ENCODE measurements at regions not wholly inside any gene's neighbourhood (a gene's known extent, or its start where the extent isn't known, plus 50 kb on each side); places are given as distances from the start of the nearest gene placed in this dataset.

- no peak overlapping the region for H3K27ac ChIP-seq (ENCODE audit: extremely low read length, insufficient read depth, low read length)
- no peak for ATAC-seq
- 25% methylated on average over 4 of the region's 7 CpGs for WGBS (ENCODE audit: low lambda C conversion rate)
- no peak overlapping the region for H3K9ac ChIP-seq (ENCODE audit: insufficient read depth, low read depth, low read length)
- intact Hi-C loops (cut with micrococcal nuclease; ENCODE audit: unreplicated experiment) (no loop called here), in situ Hi-C loops (cut with HindIII; ENCODE audit: extremely low pct_ligation_motif_present, low pct_unique_long_range_greater_than_20kb) (no loop called here)
- no peak overlapping the region for H3K4me3 ChIP-seq (replicated peaks in 1 of 3; ENCODE audit: insufficient read depth in 1 of 3, low read depth in 2 of 3, low read length in 3 of 3)
- ChIA-PET POLR2A (no interaction called here), CTCF (ENCODE audit: low intra/inter-chr PET ratio, low total read pairs) (no interaction called here)
- H4K20me1 ChIP-seq (ENCODE audit: insufficient read depth, low read length) = no peaks in the 10 kb centered on the region
- H3K27me3 ChIP-seq (ENCODE audit: control insufficient read depth in 1 of 2, insufficient read depth in 2 of 2, low read length in 2 of 2) = peaks cover 1 to 27% of the 10 kb centered on the region in 2 experiments; a peak in 3 of 5 replicates
- H3K4me2 ChIP-seq (ENCODE audit: low read depth, low read length) = no peak overlapping the region
- no TSS peak for BruUV-seq (replicated peaks)
- no peaks in the 10 kb centered on the region for H3K4me1 ChIP-seq (ENCODE audit: insufficient read depth, low read length)
- H3K9me3 ChIP-seq (ENCODE audit: low read length) = no peaks in the 10 kb centered on the region
- FAIRE-seq = no peak
- no peak overlapping the region for H2AFZ ChIP-seq (ENCODE audit: low read length)
- no peak for DNase-seq (ENCODE audit: low spot score)
- TF ChIP-seq RAD21 (CRISPR knock-in tag; IDR thresholded peaks at IDR 0.05) (no peak), ZNF512 (CRISPR knock-in tag; IDR thresholded peaks at IDR 0.05) (no peak), ARNTL (CRISPR knock-in tag; IDR thresholded peaks at IDR 0.05) (no peak), FLYWCH1 (CRISPR knock-in tag; IDR thresholded peaks at IDR 0.05) (no peak), ZNF331 (CRISPR knock-in tag; IDR thresholded peaks at IDR 0.05) (no peak), ETS1 (CRISPR knock-in tag; IDR thresholded peaks at IDR 0.05) (no peak), TCF7 (IDR thresholded peaks at IDR 0.05; ENCODE audit: low read depth) (no peak), TARDBP (CRISPR knock-in tag; IDR thresholded peaks at IDR 0.05) (no peak), FOSL2 (CRISPR knock-in tag; IDR thresholded peaks at IDR 0.05) (no peak), MBD4 (IDR thresholded peaks at IDR 0.05; ENCODE audit: borderline replicate concordance, low read length) (no peak), ZNF17 (CRISPR knock-in tag; IDR thresholded peaks at IDR 0.05) (no peak), ZSCAN21 (CRISPR knock-in tag; IDR thresholded peaks at IDR 0.05; ENCODE audit: borderline replicate concordance) (no peak)
- no peaks in the 10 kb centered on the region for H3K36me3 ChIP-seq (replicated peaks in 1 of 2; ENCODE audit: control insufficient read depth in 1 of 2, insufficient read depth in 2 of 2, low read length in 2 of 2)
- H3K79me2 ChIP-seq (ENCODE audit: insufficient read depth, low read length) = no peaks in the 10 kb centered on the region
Observed at GRCh38 chr2:129458436-129458835, 521.0 kb upstream of the RAB6C start.
